Endothelial cell of umbilical vein (primary cell): ENCODE measurements at regions not wholly inside any gene's neighbourhood (a gene's known extent, or its start where the extent isn't known, plus 50 kb on each side); places are given as distances from the start of the nearest gene placed in this dataset.

ENCODE experiments used
- BruUV-seq: library from RNA; stranded (reverse); fragments of 400-500 nt; replicated peaks from 2 replicates; lab custom pipeline; 2021; lab: Mats Ljungman, UMichigan
- CTCF ChIA-PET: fragments of 300-600, 350-600 bp; sonication (Branson Sonifier 250); formaldehyde crosslinking; loops from one replicate; lab custom pipeline; 2021; ENCODE audit warnings: antibody characterized with exemption, inconsistent platforms; lab: Charles Lee
- POLR2A ChIA-PET: fragments of 300-600, 350-600 bp; sonication (Branson Sonifier 250); formaldehyde crosslinking; loops from one replicate; lab custom pipeline; 2021; ENCODE audit warnings: antibody characterized with exemption, inconsistent platforms; lab: Charles Lee
- DNase-seq: peaks from one replicate; pipeline ENCODE4 v3.0.0-alpha.2; 2011; ENCODE audit warnings: low read depth, low spot score
- FAIRE-seq: peaks from 2 replicates; lab custom pipeline; 2011; peaks lifted over from hg19 to GRCh38; lab: Jason Lieb, UNC
- H2AFZ ChIP-seq: 2 replicates; pipeline ENCODE4 v1.6.0; 2012; ENCODE audit warnings: low read depth, low read length, control low read depth, inconsistent platforms
- H3K27ac ChIP-seq: 2 replicates; pipeline ENCODE4 v1.5.1; 2011; ENCODE audit warnings: low read depth, mild to moderate bottlenecking, control low read depth, low read length, moderate library complexity; ENCODE audit not compliant: insufficient read depth
- H3K27me3 ChIP-seq, 2 experiments: 2 replicates each; pipeline versions ENCODE4 v1.6.0 to v1.6.1; 2011; ENCODE audit warnings: low read length in 2 of 2, mixed read lengths in 1 of 2; ENCODE audit not compliant: control insufficient read depth in 2 of 2, insufficient read depth in 2 of 2
- H3K36me3 ChIP-seq, 2 experiments: 2 replicates in 1 of 2; 3 replicates in 1 of 2; pipeline ENCODE4 v1.5.1; 2011; ENCODE audit warnings: low read length in 2 of 2, mild to moderate bottlenecking in 1 of 2, moderate library complexity in 1 of 2; ENCODE audit not compliant: control insufficient read depth in 2 of 2, insufficient read depth in 2 of 2; ENCODE audit errors: extremely low read depth in 1 of 2
- H3K4me1 ChIP-seq: 3 replicates; pipeline ENCODE4 v1.5.1; 2011; ENCODE audit warnings: mild to moderate bottlenecking, low read length; ENCODE audit not compliant: control insufficient read depth, insufficient read depth; ENCODE audit errors: extremely low read depth
- H3K4me2 ChIP-seq: 2 replicates; pipeline ENCODE4 v1.6.1; 2011; ENCODE audit warnings: low read length, control low read depth, mixed read lengths; ENCODE audit not compliant: insufficient read depth
- H3K4me3 ChIP-seq, 3 experiments: fragments of 200-600 bp in 1 of 3; sonication (generic), shearing (Covaris generic) in 1 of 3; replicated peaks in 1 of 3; 2 replicates each; pipeline ENCODE4 v1.5.1; 2011 to 2016; ENCODE audit warnings: control low read depth in 3 of 3, low read length in 3 of 3, mild to moderate bottlenecking in 2 of 3, inconsistent platforms in 1 of 3, low read depth in 1 of 3, moderate library complexity in 1 of 3; ENCODE audit not compliant: insufficient read depth in 1 of 3
- H3K79me2 ChIP-seq: 2 replicates; pipeline ENCODE4 v1.6.0; 2012; ENCODE audit warnings: low read length, inconsistent platforms; ENCODE audit not compliant: control insufficient read depth, insufficient read depth
- H3K9ac ChIP-seq: replicated peaks from 2 replicates; pipeline ENCODE3; 2011; ENCODE audit warnings: low read length, control low read depth; ENCODE audit not compliant: insufficient read depth; ENCODE audit errors: extremely low read depth
- H3K9me1 ChIP-seq: replicated peaks from 3 replicates; pipeline ENCODE4 v1.6.0; 2011; ENCODE audit warnings: mild to moderate bottlenecking, low read length; ENCODE audit not compliant: control insufficient read depth, insufficient read depth; ENCODE audit errors: extremely low read depth
- H3K9me3 ChIP-seq: replicated peaks from 2 replicates; pipeline ENCODE4 v1.5.1; 2012; ENCODE audit warnings: low read length, inconsistent platforms; ENCODE audit not compliant: control insufficient read depth, insufficient read depth
- H4K20me1 ChIP-seq: replicated peaks from 2 replicates; pipeline ENCODE3; 2011; ENCODE audit warnings: mild to moderate bottlenecking, low read length; ENCODE audit not compliant: control insufficient read depth, insufficient read depth; ENCODE audit errors: extremely low read depth
- EZH2 ChIP-seq: IDR thresholded peaks from 2 replicates; pipeline ENCODE4 v1.6.1; 2012; ENCODE audit warnings: borderline replicate concordance, low read depth, mild to moderate bottlenecking, moderate library complexity, low read length, inconsistent platforms; ENCODE audit not compliant: severe bottlenecking
- FOS ChIP-seq: IDR thresholded peaks from 2 replicates; pipeline ENCODE4 v1.6.1; 2011; ENCODE audit warnings: mild to moderate bottlenecking, low read length, moderate library complexity, borderline replicate concordance; ENCODE audit not compliant: insufficient read depth
- JUN ChIP-seq: IDR thresholded peaks from 2 replicates; pipeline ENCODE4 v1.6.1; 2011; ENCODE audit warnings: borderline replicate concordance, low read depth; ENCODE audit not compliant: insufficient read length, insufficient read depth
- MYC ChIP-seq: IDR thresholded peaks from one replicate; pipeline ENCODE4 v1.6.1; 2011; ENCODE audit warnings: mild to moderate bottlenecking, low read depth, low read length
- POLR2AphosphoS5 ChIP-seq: IDR thresholded peaks from 2 replicates; pipeline ENCODE4 v1.6.1; 2012; ENCODE audit warnings: low read depth, mild to moderate bottlenecking, control low read depth, low read length, moderate library complexity; ENCODE audit not compliant: insufficient read depth
- dilution Hi-C: fragments of 300-500 bp; cut with MboI; formaldehyde crosslinking; loops from one replicate; pipeline ENCODE4 v1.15.0; 2019; ENCODE audit warnings: low sequenced_read_pairs; ENCODE audit not compliant: extremely low pct_ligation_motif_present
- intact Hi-C: fragments of 100-400 bp; cut with micrococcal nuclease; formaldehyde crosslinking; loops from one replicate; pipeline ENCODE4 v1.10.0; 2022
- TF ChIP-seq, protein P1 (sequence below), 2 donors: IDR thresholded peaks; 1 replicate in 1 of 2; 2 replicates in 1 of 2; pipeline ENCODE4 v1.5.1; 2011; ENCODE audit warnings: low read length in 2 of 2, mild to moderate bottlenecking in 2 of 2, moderate library complexity in 2 of 2, control low read depth in 1 of 2, inconsistent platforms in 1 of 2, low read depth in 1 of 2; ENCODE audit not compliant: insufficient read depth in 1 of 2; ENCODE audit errors: extremely low read depth in 1 of 2
- TF ChIP-seq, protein P2 (sequence below): IDR thresholded peaks from 2 replicates; pipeline ENCODE4 v1.6.1; 2011; ENCODE audit not compliant: insufficient read depth, insufficient read length

DNA sequence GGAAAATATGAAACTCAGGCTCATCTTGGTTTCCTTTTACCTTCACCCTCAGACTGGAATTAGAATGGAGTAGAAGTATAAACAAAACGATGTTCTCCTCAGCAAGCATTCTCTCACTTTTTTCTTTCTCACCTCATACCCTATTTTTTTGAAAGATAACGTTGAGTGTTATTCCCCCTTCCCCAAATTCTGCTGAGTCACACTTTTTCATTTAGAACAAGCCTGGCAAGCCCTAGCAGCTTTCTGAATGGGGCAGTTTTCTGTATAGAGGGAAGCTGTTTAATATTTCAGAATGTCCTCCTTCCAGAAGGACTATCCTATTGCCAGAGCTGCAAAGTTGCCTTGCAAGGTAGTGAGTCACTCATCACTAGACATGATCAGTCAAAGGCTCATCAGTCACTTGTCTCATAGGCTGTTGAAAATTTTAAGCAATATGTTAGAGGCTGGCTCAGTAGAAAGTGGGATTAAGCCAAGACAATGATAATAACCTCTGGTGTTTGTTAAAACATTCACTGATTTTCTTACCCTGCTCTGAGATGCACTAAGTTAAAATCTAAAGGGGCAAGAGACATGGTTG is 416.1 kb downstream of the RNF144A start:
- no peak for FAIRE-seq
- intact Hi-C loops, result no loop called here
- H3K27me3 ChIP-seq, result no peaks in the 10 kb centered on the region
- H3K9me3 ChIP-seq, result peaks cover 3% of the 10 kb centered on the region
- no peaks in the 10 kb centered on the region for H3K4me1 ChIP-seq
- no peak overlapping the region for H2AFZ ChIP-seq
- no peaks in the 10 kb centered on the region for H3K36me3 ChIP-seq
- no peaks in the 10 kb centered on the region for H4K20me1 ChIP-seq
- H3K79me2 ChIP-seq, result no peaks in the 10 kb centered on the region
- no peaks in the 10 kb centered on the region for H3K9me1 ChIP-seq
- no peak overlapping the region for H3K4me3 ChIP-seq
- no peak for DNase-seq
- H3K9ac ChIP-seq, result no peak overlapping the region
- dilution Hi-C loops, result no loop called here
- H3K27ac ChIP-seq, result no peak overlapping the region
- TF ChIP-seq, protein P1, sequence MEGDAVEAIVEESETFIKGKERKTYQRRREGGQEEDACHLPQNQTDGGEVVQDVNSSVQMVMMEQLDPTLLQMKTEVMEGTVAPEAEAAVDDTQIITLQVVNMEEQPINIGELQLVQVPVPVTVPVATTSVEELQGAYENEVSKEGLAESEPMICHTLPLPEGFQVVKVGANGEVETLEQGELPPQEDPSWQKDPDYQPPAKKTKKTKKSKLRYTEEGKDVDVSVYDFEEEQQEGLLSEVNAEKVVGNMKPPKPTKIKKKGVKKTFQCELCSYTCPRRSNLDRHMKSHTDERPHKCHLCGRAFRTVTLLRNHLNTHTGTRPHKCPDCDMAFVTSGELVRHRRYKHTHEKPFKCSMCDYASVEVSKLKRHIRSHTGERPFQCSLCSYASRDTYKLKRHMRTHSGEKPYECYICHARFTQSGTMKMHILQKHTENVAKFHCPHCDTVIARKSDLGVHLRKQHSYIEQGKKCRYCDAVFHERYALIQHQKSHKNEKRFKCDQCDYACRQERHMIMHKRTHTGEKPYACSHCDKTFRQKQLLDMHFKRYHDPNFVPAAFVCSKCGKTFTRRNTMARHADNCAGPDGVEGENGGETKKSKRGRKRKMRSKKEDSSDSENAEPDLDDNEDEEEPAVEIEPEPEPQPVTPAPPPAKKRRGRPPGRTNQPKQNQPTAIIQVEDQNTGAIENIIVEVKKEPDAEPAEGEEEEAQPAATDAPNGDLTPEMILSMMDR (IDR thresholded peaks at IDR 0.05; ENCODE audit: extremely low read depth in 1 of 2, insufficient read depth in 1 of 2, low read depth in 1 of 2, low read length in 2 of 2), result no peak
- TF ChIP-seq EZH2 (no peak), JUN (no peak), FOS (no peak), MYC (no peak), POLR2AphosphoS5 (no peak)
- TF ChIP-seq, protein P2, sequence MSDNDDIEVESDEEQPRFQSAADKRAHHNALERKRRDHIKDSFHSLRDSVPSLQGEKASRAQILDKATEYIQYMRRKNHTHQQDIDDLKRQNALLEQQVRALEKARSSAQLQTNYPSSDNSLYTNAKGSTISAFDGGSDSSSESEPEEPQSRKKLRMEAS, result no peak
- ChIA-PET POLR2A (no interaction called here), CTCF (no interaction called here)
- no peak overlapping the region for H3K4me2 ChIP-seq
- BruUV-seq, result no TSS peak
